HG03439 (cell line): ENCODE measurements at regions not wholly inside any gene's neighbourhood (a gene's known extent, or its start where the extent isn't known, plus 50 kb on each side); places are given as distances from the start of the nearest gene placed in this dataset.
"Not testable (repeated sequence)": the region's sequence is repeated elsewhere in the genome, so short reads cannot be mapped to it uniquely, and the experiment has no call there.

Experiments used
- ATAC-seq: cut with Tn5 transposase; IDR thresholded peaks from one replicate; pipeline ENCODE4 v1.9.1; 2021; ENCODE audit warnings: mild to moderate bottlenecking, moderate library complexity; ENCODE audit not compliant: unreplicated experiment

DNA sequence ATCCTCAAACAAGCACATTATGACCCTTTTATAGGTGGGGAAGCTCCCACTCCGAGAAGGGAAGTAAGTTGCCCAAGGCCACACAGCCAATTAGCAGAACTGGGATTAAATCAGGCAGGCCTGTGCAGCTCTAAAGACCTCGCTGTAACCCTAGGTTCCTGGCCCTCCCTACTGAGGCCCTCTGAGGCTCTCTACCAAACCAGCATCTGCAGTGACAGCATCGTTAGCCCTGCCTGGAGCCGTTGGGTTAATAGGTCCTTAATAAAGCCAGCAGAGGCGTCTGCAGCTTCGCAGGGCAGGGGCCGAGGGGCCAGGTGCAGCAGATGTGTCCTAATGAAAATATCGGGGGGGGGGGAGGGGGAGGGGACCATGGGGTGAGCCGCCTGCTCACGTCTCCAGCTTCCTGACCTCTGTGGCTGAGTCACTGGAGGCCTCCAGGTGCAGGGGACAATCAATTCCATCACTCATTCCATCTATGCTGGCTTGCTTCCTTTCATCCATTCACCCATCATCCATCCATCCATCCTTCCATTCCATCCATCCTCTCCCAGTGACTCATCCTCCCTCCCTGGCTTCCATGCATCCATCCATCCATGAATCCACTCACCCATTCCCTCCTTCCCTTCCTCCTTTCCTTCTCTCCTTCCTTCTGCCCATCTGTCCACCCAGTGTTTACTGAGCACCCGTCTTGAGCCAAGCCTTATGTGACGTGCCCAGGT, 203.9 kb downstream of the C9orf50 start:
- ATAC-seq, result no peak

DNA sequence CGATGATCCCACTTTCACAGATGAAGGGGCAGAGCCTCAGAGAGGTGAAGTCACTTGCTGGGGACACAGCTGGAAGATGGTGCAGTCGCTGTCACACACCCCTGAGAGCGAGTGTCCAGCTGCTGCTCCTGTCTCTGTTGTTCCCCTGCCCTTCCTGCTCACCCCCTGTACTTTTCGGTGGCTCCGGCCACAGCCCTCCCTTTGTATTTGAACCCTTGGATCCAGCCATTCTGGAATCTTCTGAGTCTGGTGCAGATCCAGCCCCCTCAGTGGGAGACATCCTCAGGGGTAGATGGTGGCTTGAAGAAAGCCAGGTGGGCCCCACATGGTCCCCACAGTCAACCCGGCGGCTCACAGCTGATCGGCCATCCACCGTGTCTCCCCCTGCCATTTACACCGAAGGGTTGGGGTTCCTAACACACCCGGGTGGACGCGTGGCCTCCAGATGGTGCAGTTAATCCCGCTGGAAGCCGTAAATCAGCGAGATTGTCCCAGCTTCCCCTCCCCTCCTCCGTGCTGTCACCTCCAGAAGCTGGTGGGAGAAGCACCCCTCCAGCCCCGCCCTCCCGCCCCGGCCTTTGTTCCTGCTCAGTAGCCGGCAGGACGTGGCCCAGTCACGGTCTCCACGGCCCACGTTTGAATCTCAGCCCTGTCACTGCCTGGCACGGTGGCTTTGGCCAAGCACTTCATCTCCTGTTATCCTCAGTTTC, 204.8 kb downstream of the C9orf50 start:
- ATAC-seq, result no peak

DNA sequence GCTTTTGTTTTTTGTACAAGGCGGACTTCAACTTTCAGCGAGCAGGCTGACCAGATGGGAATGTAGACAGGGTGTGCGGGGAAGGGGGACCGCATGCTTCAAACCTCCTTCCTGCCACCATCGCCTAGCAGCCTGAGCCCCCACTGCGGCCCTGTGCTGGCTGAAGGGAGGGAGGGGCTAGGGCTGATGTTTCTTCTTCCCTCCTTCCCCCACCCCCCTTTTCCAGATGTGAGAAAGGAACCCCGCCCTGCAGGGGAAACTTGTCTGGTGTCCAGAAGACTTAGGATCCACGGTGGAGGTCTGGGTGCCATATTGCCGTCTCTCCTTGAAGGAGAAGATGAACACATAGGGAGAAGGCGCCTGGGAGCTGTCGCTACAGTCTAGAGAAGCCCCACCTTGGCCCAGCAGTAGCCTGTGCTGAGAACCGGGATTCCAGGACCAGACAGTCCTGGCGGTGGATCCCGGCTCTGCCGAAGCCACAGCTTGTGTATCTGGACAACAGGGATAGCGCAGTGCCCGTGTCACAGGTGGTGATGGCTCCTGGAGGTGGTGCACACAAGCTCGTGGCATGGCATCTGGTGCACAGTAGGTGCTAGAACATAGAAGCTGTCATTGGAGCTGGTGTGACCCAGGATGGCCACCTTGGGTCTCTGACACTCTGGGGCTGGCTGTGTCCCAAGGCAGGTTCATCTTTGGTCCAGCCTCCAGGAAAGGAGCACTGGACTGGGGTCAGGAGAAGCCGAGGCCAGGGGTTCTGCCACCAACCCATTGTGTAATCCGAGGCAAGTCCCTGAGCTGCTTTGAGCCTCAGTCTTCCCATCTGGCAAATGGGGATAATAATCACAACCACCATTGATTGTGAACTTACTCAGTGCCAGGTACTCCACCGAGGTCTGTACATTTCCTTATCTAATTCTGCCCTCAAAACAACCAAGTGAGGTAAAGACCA, 205.6 kb downstream of the C9orf50 start:
- no peak for ATAC-seq

DNA sequence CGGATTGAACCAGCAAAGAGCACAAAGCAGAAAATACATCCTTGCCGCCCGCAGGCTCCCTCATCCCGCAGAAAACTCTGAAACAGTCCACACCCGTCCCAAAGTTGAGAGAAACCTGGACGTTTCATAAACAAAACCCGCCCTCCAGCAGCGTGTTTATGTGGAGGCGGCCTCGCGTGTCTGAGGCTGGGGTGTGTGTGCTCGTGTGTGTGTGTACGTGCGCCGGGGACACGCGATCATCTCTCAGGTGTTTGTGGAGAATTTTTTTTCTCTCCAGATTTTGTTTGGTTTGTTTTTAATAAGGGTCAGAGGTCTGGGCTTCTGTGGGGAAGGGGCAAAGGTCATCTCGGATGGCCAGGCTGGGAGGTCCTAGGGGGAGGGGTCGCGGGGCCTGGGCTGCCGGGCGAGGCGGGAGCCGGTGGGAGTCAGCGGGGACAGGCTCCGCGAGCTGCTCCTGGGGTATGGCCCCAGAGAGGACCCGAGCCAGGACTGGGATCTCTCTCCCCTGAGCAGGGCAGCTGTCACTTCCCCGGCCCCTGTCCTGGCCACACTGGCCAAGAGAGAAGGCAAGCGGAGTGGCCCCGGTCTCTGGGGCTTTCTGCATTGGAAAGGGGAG, 206.4 kb downstream of the C9orf50 start:
- no peak for ATAC-seq

DNA sequence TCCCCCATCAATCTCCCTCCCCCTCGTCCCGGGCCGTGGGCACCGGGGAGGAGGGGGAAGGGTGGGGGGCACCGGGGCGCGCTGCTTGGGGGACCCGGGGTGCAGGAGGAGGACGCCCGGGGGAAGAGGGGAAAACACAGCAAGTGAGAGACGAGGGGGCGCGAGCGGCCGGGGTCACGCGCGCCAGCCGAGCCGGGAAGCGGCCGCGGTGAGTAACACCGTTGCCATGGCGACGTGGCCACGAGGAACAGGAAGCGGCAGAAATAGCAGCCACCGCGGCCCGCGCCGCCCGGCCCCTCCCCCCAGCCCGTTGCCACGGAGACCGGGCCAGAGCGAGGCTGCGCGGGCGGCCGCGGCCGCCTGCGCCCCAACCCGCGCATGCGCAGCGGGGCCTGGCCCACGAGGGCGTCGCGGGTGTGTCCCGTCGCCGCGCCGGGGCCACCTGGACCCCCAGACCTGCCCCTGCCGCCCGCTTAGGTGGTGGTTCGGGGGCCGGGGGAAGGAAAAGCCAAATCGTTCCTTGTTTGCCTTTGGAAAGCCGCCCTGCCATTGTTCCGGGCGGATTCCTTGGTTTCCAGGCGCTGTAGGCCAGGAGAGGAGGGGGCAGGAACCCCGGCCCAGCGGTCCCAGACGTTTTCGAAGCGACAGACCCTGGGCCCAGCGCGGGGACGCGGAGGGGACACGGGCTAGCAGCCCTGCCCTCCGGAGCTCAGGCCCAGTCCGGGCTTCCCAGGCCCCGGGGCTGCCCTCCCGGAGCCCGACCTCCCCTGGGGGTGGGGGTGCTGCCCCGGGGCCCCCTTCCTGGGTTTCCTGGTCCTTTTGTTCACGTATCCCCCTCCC, 207.1 kb downstream of the C9orf50 start:
- ATAC-seq, result peak; percentile 88

DNA sequence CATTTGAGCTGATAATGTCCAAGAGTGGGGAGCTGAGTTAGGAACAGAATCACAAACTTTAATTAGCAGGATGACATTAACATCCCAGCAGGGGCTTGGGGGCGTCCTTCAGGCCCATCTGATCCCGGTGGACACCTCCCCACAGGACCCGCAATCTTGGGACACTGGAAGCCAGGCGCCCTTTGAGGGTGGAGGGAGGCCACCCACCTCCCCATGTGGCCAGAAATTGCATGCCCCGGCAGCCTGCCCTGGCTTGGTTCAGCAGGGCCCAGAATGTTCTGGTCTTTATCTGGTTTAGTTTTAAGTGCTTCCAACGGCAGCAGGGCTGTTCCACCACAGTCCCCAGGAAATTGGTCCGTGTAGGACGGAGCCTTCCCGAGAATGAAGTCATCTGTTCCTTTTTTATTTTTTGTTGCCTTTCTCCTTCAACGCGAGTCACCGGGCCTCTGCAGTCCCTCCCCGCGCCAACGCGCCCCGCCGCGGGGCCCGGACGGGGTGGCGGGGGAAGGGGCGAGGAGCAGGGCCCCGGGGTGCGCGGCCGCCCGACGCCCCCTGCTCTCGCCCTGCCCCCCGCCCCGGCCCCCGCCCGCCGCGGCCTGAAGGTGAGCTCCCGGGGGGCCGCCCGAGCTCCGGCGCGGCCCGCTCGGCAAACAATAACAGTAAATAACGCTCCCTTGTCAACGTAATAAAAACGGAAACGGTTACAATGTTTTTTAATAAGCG, 207.9 kb downstream of the C9orf50 start:
- ATAC-seq, result peak; percentile 23

DNA sequence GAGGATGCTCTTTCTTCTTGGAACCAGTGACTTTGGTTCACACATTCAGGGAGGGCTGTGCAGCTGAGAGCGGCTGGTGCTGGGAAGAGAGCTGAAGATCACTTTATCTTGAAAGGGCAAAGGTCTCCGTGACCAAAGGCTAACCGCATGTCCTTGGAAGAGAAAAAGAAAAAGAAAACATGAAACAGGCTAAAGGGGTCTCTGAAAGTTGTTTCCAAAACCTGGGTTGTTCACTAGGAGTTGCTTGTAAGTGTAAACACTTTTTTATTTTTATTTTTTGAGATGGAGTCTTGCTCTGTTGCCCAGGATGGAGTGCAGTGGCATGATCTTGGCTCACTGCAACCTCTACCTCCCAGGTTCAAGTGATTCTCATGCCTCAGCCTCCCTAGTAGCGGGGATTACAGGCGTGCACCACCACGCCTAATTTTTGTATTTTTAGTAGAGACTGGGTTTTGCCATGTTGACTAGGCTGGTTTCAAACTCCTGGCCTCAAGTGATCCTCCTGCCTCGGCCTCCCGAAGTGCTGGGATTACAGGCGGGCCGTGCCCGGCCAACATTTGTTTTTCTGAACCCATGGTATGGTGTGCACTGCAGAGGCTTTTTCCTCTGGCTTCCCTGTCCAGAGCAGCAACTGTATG, 208.6 kb downstream of the C9orf50 start:
- ATAC-seq, result not testable (repeated sequence)

DNA sequence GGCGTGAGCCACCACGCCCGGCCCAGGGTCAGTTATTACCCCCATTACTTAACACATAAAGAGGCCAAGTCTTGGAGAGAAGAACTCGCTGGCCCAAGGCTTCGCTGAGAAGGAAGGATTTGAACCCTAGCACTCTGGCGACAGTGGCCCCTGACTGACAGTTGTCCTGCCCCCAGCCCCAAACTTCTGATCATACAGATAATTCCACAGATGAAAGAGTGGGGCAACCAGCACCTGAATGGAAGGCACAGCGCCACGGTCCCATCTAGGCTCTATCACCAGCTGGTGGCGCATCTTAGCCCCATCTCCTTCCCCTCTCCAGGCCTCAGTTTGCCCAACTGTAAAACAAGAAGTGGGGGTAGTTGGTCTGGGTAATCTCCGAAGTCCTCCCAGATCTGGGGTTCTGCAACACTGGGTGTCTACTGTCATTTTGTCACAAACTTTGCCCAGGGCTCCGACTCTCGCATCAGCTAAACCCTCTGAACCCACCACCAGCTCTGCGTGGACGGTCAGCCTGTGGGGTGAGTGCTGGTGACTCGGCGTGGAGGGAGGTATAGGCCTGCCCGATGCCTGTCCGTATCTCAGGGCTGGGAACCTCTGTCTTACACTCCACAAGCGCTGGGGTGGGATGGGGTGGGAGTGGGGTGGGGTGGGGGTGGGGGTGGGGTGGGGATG, 209.3 kb downstream of the C9orf50 start:
- ATAC-seq, result no peak

DNA sequence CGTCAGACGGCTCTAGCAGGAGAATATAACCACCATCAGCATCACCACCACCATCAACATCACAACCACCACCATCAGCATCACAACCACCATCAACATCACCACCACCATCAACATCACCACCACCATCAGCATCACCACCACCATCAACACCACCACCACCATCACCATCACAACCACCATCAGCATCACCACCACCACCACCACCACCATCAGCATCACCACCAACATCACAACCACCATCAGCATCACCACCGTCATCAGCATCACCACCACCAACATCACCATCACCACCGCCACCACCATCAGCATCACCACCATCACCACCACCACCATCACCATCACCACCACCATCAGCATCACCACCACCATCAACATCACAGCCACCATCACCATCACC, 210.7 kb downstream of the C9orf50 start:
- ATAC-seq, result no peak

DNA sequence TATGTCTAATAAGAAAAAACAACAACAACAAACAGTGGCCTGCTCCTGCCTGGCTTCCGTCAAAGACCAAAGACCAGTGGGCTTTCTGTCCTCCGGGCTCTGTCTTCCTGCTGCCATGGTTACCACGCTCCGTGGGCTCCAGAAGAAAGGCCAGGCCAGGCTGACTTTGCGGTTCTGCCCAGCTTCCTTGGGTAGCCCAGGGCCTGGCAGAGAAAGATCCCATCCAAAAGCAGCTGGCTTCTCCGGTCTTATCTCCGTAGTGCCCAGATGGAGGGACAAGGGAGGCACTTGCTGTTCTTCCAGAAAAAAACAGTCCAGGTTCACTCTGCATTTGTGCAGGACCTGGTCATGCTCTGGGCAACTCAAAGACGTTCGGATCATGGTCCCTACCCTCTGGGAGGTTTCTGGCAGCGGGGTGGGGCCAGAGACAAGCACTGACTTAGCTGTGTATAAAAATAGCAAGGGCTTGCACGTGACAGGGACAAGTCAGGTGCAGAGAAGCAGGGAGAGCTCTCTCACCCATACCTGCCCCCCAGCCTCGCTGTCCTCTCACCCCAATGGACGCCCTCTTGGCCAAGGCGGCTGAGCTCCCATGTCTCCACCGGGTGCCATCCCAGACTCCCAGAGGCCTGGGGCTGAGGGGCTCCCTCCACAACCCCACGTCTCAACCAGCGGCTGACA, 212.2 kb downstream of the C9orf50 start:
- no peak for ATAC-seq

DNA sequence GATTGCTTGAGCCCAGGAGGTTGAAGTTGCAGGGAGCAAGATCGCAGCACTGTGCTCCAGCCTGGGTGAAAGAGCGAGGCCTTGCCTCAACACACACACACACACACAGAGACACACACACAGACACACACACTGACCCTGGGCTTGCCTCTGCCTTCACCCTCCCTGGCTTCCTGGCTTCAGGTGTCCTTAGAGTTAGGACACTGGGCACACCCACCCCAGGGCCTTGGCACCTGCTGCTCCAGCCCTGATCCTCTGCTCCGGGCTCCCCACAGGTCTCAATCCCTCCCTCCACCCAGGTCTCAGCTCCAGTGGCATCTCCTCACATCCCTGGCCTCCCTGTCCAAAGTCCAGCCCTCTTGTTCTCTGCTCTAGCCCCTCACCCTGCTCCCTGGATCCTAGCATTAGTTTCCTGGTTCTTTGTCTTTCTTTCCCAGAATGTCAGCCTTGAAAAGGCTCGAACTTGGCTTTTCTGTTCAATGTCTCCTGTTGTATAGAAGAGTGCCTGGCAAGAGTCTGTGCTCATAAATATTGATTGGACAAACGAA, 212.9 kb downstream of the C9orf50 start:
- no peak for ATAC-seq

DNA sequence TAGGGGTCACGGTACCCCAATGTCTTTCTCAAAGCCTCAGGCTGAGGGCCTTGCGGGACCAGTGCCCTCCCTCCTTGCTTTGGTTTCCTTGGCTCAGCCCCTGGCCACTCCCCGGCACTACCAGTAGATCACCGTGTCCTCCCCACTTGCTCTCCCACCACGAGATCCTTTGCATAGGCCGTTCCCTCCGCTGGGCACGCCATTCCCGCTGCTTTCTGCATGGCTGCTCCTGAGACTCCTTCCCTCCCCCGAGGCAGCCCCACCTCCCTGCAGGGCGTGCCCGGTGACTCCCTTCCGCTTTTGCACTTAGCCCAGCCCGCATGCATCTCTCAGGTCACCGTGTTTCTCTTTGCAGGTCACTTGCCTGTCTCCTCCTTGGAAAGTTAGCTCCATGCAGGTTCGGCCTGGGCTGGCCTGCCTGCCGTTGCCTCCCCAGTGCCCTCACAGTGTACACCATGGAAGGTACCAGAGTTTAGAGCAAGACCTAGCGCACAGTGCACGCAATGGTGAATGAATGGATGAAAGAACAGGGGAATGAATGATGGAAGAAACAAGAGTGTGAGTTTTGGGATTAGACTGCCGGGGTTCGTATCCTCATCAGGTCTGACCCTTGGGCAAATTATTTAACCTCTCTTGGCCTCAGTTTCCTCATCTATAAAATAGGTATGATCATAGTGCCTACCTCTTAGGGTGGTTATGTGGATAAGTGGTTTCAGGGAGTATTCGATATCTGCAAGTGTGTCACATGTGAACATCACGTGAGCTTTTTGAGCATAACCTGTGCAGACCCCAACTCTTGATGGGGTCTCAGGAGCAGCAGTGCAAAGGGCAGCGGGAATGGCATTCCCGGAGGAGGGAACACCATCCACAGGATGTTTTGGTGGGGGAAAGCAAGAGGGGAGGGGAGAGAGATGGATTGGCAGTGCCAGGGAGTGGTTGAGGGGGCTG, 214.3 kb downstream of the C9orf50 start:
- ATAC-seq, result no peak

DNA sequence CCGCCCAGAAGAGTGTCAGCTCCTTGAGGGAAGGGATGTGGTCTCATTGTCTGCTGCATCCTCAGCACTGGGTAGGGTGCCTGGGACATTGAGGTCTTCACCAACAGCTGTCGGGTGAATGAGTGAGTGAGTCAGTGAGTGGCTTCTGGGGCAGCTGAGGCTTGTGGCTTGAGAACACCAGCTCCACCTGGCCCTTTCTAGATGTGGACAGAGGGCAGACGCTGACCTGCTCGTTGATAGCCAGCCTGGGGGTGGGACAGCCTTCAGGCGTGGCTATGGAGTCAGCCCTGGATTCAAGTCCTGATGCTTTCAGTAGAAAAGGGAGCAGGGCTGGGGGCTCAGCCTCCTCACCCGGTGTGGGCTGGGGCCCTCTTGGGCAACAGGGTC, 215.1 kb downstream of the C9orf50 start:
- no peak for ATAC-seq

DNA sequence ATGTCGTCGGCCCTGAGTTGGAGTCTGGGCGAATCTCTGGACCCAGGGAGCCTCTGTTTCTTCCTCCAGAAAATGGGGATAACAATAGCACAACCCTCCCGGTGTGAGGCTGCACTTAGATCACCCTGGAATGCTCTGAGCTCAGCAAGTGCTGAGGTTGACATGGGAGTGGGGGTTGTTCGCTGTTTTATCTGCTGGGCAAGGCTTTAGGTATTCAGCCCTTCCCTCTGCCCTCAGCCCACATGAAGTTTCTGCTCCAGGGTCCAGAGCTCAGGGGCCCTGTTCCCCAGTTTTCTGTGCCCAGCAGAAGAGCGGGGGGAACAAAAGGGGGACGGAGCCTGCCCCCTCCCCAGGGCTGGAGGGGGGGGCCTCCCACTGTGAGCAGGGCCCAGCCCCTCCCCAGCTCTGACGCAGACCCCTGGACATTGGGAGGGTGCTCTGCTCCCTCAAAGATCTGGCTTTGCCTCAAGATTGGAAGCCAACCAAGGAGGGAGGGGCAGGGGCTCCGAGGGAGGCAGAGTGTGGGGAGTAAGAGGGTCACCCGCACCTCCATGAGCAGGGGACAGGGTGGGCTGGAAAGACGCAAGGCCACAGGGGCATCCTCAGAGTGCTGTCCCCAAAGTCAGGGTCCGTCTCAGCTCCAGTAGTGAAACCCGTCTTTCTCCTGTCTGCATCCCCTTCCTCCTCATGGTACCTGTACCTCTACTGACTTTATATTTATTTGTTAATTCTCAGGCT, 215.6 kb downstream of the C9orf50 start:
- no peak for ATAC-seq

DNA sequence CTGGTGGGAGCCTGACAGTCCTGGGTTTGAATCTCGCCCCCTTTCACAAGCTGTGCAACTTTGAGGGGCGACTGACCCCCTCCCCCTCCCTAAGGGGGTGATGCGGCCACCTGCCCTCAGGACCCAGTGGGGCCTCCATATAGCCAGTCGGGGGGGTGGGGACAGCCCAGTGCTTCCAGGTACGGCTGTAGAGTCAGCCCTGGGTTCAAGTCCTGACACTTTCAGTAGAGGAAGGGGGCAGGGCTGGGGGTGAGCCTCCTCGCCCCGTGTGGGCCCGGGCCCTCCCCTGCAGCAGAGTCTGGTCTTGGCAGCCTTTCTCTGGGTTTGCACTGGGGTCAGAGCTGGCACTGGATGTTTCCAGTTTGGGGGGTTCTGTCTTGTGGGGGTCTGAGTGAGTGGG, 216.3 kb downstream of the C9orf50 start:
- ATAC-seq, result no peak
